Neural cell (in vitro differentiated cells): ENCODE measurements at regions not wholly inside any gene's neighbourhood (a gene's known extent, or its start where the extent isn't known, plus 50 kb on each side); places are given as distances from the start of the nearest gene placed in this dataset.

Source experiments
- EP300 ChIP-seq: fragments of 450-650 bp; conservative IDR thresholded peaks from 2 replicates; pipeline ENCODE4 v1.6.1; 2014; ENCODE audit warnings: antibody characterized with exemption, mild to moderate bottlenecking, moderate library complexity; ENCODE audit not compliant: poor library complexity, severe bottlenecking
- EZH2 ChIP-seq: fragments of 200-600, 300-800 bp; shearing (Covaris generic), sonication (generic); IDR thresholded peaks from 2 replicates; pipeline ENCODE4 v1.6.1; 2014; ENCODE audit warnings: antibody characterized with exemption, low read length, borderline replicate concordance, mild to moderate bottlenecking; ENCODE audit not compliant: insufficient read depth, poor library complexity, severe bottlenecking
- MXI1 ChIP-seq: fragments of 450-650 bp; conservative IDR thresholded peaks from 2 replicates; pipeline ENCODE4 v1.6.1; 2014; ENCODE audit warnings: antibody characterized with exemption, mild to moderate bottlenecking; ENCODE audit not compliant: poor library complexity, severe bottlenecking
- POLR2AphosphoS5 ChIP-seq: IDR thresholded peaks from 2 replicates; pipeline ENCODE4 v1.6.1; 2012
- SMC3 ChIP-seq: fragments of 450-650 bp; conservative IDR thresholded peaks from 2 replicates; pipeline ENCODE4 v1.6.1; 2014; ENCODE audit warnings: antibody characterized with exemption, mild to moderate bottlenecking, moderate library complexity; ENCODE audit not compliant: poor library complexity
- TAF1 ChIP-seq: IDR thresholded peaks from 2 replicates; pipeline ENCODE4 v1.6.1; 2012; ENCODE audit warnings: low read depth
- TF ChIP-seq, protein P1 (sequence below): fragments of 450-650 bp; IDR thresholded peaks from 2 replicates; pipeline ENCODE4 v1.5.1; 2014; ENCODE audit warnings: antibody characterized with exemption, mild to moderate bottlenecking, moderate library complexity; ENCODE audit not compliant: poor library complexity, severe bottlenecking
- TF ChIP-seq, protein P2 (sequence below): IDR thresholded peaks from 2 replicates; pipeline ENCODE4 v1.6.1; 2012; ENCODE audit warnings: borderline replicate concordance

- TF ChIP-seq, protein P1, sequence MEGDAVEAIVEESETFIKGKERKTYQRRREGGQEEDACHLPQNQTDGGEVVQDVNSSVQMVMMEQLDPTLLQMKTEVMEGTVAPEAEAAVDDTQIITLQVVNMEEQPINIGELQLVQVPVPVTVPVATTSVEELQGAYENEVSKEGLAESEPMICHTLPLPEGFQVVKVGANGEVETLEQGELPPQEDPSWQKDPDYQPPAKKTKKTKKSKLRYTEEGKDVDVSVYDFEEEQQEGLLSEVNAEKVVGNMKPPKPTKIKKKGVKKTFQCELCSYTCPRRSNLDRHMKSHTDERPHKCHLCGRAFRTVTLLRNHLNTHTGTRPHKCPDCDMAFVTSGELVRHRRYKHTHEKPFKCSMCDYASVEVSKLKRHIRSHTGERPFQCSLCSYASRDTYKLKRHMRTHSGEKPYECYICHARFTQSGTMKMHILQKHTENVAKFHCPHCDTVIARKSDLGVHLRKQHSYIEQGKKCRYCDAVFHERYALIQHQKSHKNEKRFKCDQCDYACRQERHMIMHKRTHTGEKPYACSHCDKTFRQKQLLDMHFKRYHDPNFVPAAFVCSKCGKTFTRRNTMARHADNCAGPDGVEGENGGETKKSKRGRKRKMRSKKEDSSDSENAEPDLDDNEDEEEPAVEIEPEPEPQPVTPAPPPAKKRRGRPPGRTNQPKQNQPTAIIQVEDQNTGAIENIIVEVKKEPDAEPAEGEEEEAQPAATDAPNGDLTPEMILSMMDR: no peak
- no peak for TF ChIP-seq EP300
- TF ChIP-seq MXI1: no peak
- TF ChIP-seq, protein P2, sequence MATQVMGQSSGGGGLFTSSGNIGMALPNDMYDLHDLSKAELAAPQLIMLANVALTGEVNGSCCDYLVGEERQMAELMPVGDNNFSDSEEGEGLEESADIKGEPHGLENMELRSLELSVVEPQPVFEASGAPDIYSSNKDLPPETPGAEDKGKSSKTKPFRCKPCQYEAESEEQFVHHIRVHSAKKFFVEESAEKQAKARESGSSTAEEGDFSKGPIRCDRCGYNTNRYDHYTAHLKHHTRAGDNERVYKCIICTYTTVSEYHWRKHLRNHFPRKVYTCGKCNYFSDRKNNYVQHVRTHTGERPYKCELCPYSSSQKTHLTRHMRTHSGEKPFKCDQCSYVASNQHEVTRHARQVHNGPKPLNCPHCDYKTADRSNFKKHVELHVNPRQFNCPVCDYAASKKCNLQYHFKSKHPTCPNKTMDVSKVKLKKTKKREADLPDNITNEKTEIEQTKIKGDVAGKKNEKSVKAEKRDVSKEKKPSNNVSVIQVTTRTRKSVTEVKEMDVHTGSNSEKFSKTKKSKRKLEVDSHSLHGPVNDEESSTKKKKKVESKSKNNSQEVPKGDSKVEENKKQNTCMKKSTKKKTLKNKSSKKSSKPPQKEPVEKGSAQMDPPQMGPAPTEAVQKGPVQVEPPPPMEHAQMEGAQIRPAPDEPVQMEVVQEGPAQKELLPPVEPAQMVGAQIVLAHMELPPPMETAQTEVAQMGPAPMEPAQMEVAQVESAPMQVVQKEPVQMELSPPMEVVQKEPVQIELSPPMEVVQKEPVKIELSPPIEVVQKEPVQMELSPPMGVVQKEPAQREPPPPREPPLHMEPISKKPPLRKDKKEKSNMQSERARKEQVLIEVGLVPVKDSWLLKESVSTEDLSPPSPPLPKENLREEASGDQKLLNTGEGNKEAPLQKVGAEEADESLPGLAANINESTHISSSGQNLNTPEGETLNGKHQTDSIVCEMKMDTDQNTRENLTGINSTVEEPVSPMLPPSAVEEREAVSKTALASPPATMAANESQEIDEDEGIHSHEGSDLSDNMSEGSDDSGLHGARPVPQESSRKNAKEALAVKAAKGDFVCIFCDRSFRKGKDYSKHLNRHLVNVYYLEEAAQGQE: no peak
- TF ChIP-seq POLR2AphosphoS5: no peak
- TF ChIP-seq TAF1: no peak
- no peak for TF ChIP-seq EZH2
- TF ChIP-seq SMC3: no peak
Observed at GRCh38 chr5:44605926-44606325, 202.8 kb upstream of the MRPS30 start.
